HL-60 (cell line): ENCODE measurements at regions not wholly inside any gene's neighbourhood (a gene's known extent, or its start where the extent isn't known, plus 50 kb on each side); places are given as distances from the start of the nearest gene placed in this dataset.

ENCODE experiments used
- DNase-seq, 2 experiments: peaks; one replicate each; pipeline ENCODE4 v3.0.0-alpha.2; 2010 to 2020; ENCODE audit warnings: low read depth in 1 of 2, low spot score in 1 of 2
- H3K27ac ChIP-seq: fragments of 250-450 bp; sonication (Bioruptor Pico); replicated peaks from 2 replicates; pipeline ENCODE4 v1.5.1; 2020; ENCODE audit warnings: mild to moderate bottlenecking, moderate library complexity
- H3K27me3 ChIP-seq: fragments of 250-450 bp; sonication (Bioruptor Pico); 2 replicates; pipeline ENCODE4 v1.5.1; 2021; ENCODE audit warnings: mild to moderate bottlenecking, moderate library complexity; ENCODE audit not compliant: insufficient read depth, poor library complexity, severe bottlenecking
- H3K4me3 ChIP-seq: replicated peaks from 2 replicates; pipeline ENCODE4 v1.5.1; 2011; ENCODE audit warnings: mild to moderate bottlenecking, control low read depth, low read length; ENCODE audit not compliant: insufficient read depth
- CTCF ChIP-seq: IDR thresholded peaks from one replicate; pipeline ENCODE4 v1.5.1; 2011; ENCODE audit warnings: low read length, control low read depth, inconsistent platforms; ENCODE audit not compliant: insufficient read depth
- GABPA ChIP-seq: IDR thresholded peaks from 2 replicates; pipeline ENCODE4 v1.6.1; 2012; ENCODE audit warnings: low read depth
- POLR2AphosphoS5 ChIP-seq: IDR thresholded peaks from 2 replicates; pipeline ENCODE4 v1.6.1; 2012; ENCODE audit warnings: low read depth
- REST ChIP-seq: IDR thresholded peaks from 2 replicates; pipeline ENCODE4 v1.6.1; 2012; ENCODE audit warnings: low read depth; ENCODE audit not compliant: insufficient replicate concordance
- SPI1 ChIP-seq: IDR thresholded peaks from 2 replicates; pipeline ENCODE4 v1.6.1; 2012; ENCODE audit warnings: low read depth, mild to moderate bottlenecking, borderline replicate concordance

GRCh38 chr4:100935090-100935489 is 412.2 kb downstream of the PPP3CA start:
- TF ChIP-seq CTCF = peak; percentile 33
- no peak for TF ChIP-seq POLR2AphosphoS5
- Histone ChIP-seq H3K27ac (no peak overlapping the region), H3K27me3 (no peaks in the 10 kb centered on the region), H3K4me3 (no peak overlapping the region)
- peak in 1 of 2 experiments; percentile 12 for DNase-seq

- DNase-seq = peak in 1 of 2 experiments; percentile 29
These were observed 413.7 kb downstream of the PPP3CA start for GRCh38 chr4:100933628-100934027.

DNA sequence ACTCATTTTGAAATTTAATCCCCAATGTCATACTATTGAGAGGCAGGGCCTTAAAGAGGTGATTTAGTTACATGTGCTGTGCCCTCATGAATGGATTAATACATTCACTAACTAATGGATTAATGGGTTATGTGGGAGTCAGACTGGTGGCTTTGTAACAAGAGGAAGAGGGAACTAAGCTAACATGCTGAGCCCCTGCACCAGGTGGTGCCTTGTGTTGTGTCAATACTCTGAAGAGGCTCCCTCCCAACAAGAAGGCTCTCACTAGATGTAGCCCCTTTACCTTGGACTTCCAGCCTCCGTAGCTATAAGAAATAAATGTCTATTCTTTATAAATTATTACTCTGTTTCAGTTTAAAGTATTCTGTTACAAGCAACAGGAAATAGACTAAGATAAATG is 411.9 kb upstream of the EMCN start:
- H3K27me3 ChIP-seq = no peaks in the 10 kb centered on the region
- TF ChIP-seq GABPA (no peak), POLR2AphosphoS5 (no peak), CTCF (no peak), REST (no peak), SPI1 (no peak)
- DNase-seq = no peak
- no peak overlapping the region for H3K4me3 ChIP-seq
- H3K27ac ChIP-seq = no peak overlapping the region

More at GRCh38 chr4:100933628-100934027, 413.7 kb downstream of the PPP3CA start:
- Histone ChIP-seq H3K4me3 (no peak overlapping the region), H3K27me3 (no peaks in the 10 kb centered on the region), H3K27ac (no peak overlapping the region)
- TF ChIP-seq GABPA = no peak
- no peak for TF ChIP-seq CTCF
- TF ChIP-seq REST = no peak
- no peak for TF ChIP-seq POLR2AphosphoS5
- TF ChIP-seq SPI1 = no peak

- no peaks in the 10 kb centered on the region for H3K27me3 ChIP-seq
- TF ChIP-seq CTCF (no peak), POLR2AphosphoS5 (no peak)
- H3K4me3 ChIP-seq = no peak overlapping the region
- H3K27ac ChIP-seq = no peak overlapping the region
- no peak for DNase-seq
These were observed 411.3 kb upstream of the EMCN start for GRCh38 chr4:100929135-100929534.
